Keratinocyte (primary cell): ENCODE measurements at regions not wholly inside any gene's neighbourhood (a gene's known extent, or its start where the extent isn't known, plus 50 kb on each side); places are given as distances from the start of the nearest gene placed in this dataset.

Experiments used
- DNase-seq: peaks from one replicate; pipeline ENCODE4 v3.0.0-alpha.2; 2011; ENCODE audit warnings: low read depth, missing footprints, low spot score
- FAIRE-seq: peaks from 2 replicates; lab custom pipeline; 2011; peaks lifted over from hg19 to GRCh38; lab: Jason Lieb, UNC
- H2AFZ ChIP-seq: 2 replicates; pipeline ENCODE4 v1.6.0; 2012; ENCODE audit warnings: low read length, control low read depth, inconsistent platforms; ENCODE audit not compliant: control insufficient read depth
- H3K27ac ChIP-seq: 2 replicates; pipeline ENCODE4 v1.5.1; 2011; ENCODE audit warnings: low read length; ENCODE audit not compliant: control insufficient read depth, insufficient read depth
- H3K27me3 ChIP-seq: 3 replicates; pipeline ENCODE4 v1.6.0; 2011; ENCODE audit warnings: low read length; ENCODE audit not compliant: control insufficient read depth, insufficient read depth; ENCODE audit errors: extremely low read depth
- H3K36me3 ChIP-seq, 2 experiments: 2 replicates in 1 of 2; 3 replicates in 1 of 2; pipeline ENCODE4 v1.5.1; 2011; ENCODE audit warnings: low read length in 2 of 2, mild to moderate bottlenecking in 1 of 2; ENCODE audit not compliant: control insufficient read depth in 2 of 2, insufficient read depth in 2 of 2; ENCODE audit errors: extremely low read depth in 1 of 2
- H3K4me1 ChIP-seq: 3 replicates; pipeline ENCODE4 v1.5.1; 2011; ENCODE audit warnings: low read length; ENCODE audit not compliant: control insufficient read depth, insufficient read depth; ENCODE audit errors: extremely low read depth
- H3K4me2 ChIP-seq: 3 replicates; pipeline ENCODE4 v1.6.0; 2011; ENCODE audit warnings: low read depth, low read length; ENCODE audit not compliant: control insufficient read depth, insufficient read depth; ENCODE audit errors: extremely low read depth
- H3K4me3 ChIP-seq, 3 experiments: fragments of 200-600 bp in 1 of 3; sonication (generic) in 1 of 3; 2 replicates in 2 of 3; 3 replicates in 1 of 3; pipeline ENCODE4 v1.5.1; 2011 to 2016; ENCODE audit warnings: low read length in 3 of 3, mild to moderate bottlenecking in 3 of 3, control low read depth in 2 of 3, inconsistent platforms in 1 of 3, low read depth in 1 of 3, mixed read lengths in 1 of 3, mixed run types in 1 of 3, moderate library complexity in 1 of 3; ENCODE audit not compliant: control insufficient read depth in 2 of 3, insufficient read depth in 2 of 3; ENCODE audit errors: extremely low read depth in 1 of 3
- H3K79me2 ChIP-seq: 2 replicates; pipeline ENCODE4 v1.6.0; 2012; ENCODE audit warnings: low read length; ENCODE audit not compliant: control insufficient read depth, insufficient read depth
- H3K9ac ChIP-seq: 3 replicates; pipeline ENCODE4 v1.6.0; 2011; ENCODE audit warnings: low read length; ENCODE audit not compliant: control insufficient read depth, insufficient read depth; ENCODE audit errors: extremely low read depth
- H3K9me1 ChIP-seq: 3 replicates; pipeline ENCODE4 v1.6.0; 2011; ENCODE audit warnings: low read length; ENCODE audit not compliant: control insufficient read depth, insufficient read depth; ENCODE audit errors: extremely low read depth
- H3K9me3 ChIP-seq: 2 replicates; pipeline ENCODE4 v1.5.1; 2012; ENCODE audit warnings: low read depth, low read length; ENCODE audit not compliant: control insufficient read depth
- H4K20me1 ChIP-seq: 3 replicates; pipeline ENCODE4 v1.6.0; 2011; ENCODE audit warnings: low read length; ENCODE audit not compliant: control insufficient read depth, insufficient read depth; ENCODE audit errors: extremely low read depth
- EZH2 ChIP-seq: IDR thresholded peaks from one replicate; pipeline ENCODE4 v1.6.1; 2012; ENCODE audit warnings: inconsistent platforms, mild to moderate bottlenecking, low read length, moderate library complexity
- dilution Hi-C: fragments of 300-500 bp; cut with MboI; formaldehyde crosslinking; loops from one replicate; pipeline ENCODE4 v1.7.0; 2020; ENCODE audit warnings: low sequenced_read_pairs; ENCODE audit not compliant: extremely low pct_ligation_motif_present
- TF ChIP-seq, protein P1 (sequence below), 3 experiments: IDR thresholded peaks in 1 of 3; conservative IDR thresholded peaks in 1 of 3; optimal IDR thresholded peaks in 1 of 3; 2 replicates in 2 of 3; 3 replicates in 1 of 3; pipeline versions ENCODE3 to v1.5.1; 2011; ENCODE audit warnings: low read length in 3 of 3, mild to moderate bottlenecking in 3 of 3, moderate library complexity in 2 of 3, control low read depth in 1 of 3, inconsistent platforms in 1 of 3; ENCODE audit not compliant: insufficient read depth in 2 of 3; ENCODE audit errors: extremely low read depth in 1 of 3

DNA sequence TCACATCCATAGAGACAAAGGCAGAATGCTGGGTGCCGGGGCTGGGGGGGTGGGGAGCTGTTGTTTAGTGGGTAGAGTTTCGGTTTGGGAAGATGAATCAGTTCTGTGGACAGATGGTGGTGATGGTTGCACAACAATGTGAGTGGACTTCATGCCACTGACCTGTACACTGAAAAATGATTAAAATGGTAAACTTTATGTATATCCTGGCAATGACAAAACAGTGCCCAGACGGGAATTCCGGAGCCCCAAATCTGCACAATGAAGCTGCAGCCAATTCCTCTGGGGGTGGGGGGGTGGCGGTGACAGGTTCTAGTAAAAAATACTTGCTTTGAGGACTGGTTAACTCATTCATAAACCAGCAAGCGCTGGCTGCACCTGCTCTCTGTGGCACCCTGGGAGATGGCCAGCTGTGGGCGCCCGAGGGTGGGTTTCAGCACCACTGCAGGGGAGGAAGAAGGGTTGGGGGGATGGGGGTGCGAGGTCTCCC, 81.8 kb upstream of the HPCAL1 start:
- Histone ChIP-seq H2AFZ (no peak overlapping the region), H3K4me3 (no peak overlapping the region), H3K27me3 (peaks cover 29% of the 10 kb centered on the region), H3K27ac (no peak overlapping the region), H3K4me1 (no peaks in the 10 kb centered on the region), H4K20me1 (no peaks in the 10 kb centered on the region), H3K9me1 (no peaks in the 10 kb centered on the region), H3K79me2 (no peaks in the 10 kb centered on the region), H3K36me3 (no peaks in the 10 kb centered on the region), H3K9ac (no peak overlapping the region), H3K9me3 (no peaks in the 10 kb centered on the region), H3K4me2 (no peak overlapping the region)
- DNase-seq (no peak), FAIRE-seq (no peak)
- no peak for TF ChIP-seq EZH2
- TF ChIP-seq, protein P1, sequence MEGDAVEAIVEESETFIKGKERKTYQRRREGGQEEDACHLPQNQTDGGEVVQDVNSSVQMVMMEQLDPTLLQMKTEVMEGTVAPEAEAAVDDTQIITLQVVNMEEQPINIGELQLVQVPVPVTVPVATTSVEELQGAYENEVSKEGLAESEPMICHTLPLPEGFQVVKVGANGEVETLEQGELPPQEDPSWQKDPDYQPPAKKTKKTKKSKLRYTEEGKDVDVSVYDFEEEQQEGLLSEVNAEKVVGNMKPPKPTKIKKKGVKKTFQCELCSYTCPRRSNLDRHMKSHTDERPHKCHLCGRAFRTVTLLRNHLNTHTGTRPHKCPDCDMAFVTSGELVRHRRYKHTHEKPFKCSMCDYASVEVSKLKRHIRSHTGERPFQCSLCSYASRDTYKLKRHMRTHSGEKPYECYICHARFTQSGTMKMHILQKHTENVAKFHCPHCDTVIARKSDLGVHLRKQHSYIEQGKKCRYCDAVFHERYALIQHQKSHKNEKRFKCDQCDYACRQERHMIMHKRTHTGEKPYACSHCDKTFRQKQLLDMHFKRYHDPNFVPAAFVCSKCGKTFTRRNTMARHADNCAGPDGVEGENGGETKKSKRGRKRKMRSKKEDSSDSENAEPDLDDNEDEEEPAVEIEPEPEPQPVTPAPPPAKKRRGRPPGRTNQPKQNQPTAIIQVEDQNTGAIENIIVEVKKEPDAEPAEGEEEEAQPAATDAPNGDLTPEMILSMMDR (optimal IDR thresholded peaks at IDR 0.05 in 1 of 3, IDR thresholded peaks at IDR 0.05 in 1 of 3, conservative IDR thresholded peaks at IDR 0.05 in 1 of 3; ENCODE audit: extremely low read depth in 1 of 3, insufficient read depth in 2 of 3, low read length in 3 of 3): no peak
- dilution Hi-C loops: no loop called here

DNA sequence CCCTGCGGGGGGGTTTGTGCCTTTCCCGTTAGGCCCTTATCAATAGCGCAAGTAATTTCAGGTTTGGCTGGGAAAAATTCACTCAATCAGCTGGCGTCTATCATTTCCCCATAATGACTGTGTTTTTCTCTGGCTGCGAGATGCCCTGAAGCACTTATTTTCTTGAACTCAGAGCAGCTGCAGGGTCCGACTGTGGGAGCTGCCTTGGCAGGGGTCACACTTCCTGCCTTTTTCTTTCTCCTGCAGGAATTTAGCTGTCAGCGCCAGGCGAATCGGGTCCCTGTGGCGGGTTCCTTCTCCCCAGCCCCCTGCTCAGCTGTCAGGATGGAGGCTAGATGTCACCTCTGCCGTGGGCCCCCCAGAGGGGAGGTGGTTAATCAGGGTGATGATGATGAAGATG, 81.3 kb upstream of the HPCAL1 start:
- Histone ChIP-seq H3K4me2 (no peak overlapping the region), H3K9me1 (no peaks in the 10 kb centered on the region), H3K27ac (no peak overlapping the region), H3K27me3 (peaks cover 32% of the 10 kb centered on the region), H3K36me3 (no peaks in the 10 kb centered on the region), H3K9me3 (no peaks in the 10 kb centered on the region), H3K9ac (no peak overlapping the region), H4K20me1 (no peaks in the 10 kb centered on the region), H3K4me1 (no peaks in the 10 kb centered on the region), H3K4me3 (no peak overlapping the region), H3K79me2 (no peaks in the 10 kb centered on the region), H2AFZ (no peak overlapping the region)
- TF ChIP-seq, protein P1 (optimal IDR thresholded peaks at IDR 0.05 in 1 of 3, IDR thresholded peaks at IDR 0.05 in 1 of 3, conservative IDR thresholded peaks at IDR 0.05 in 1 of 3; ENCODE audit: extremely low read depth in 1 of 3, insufficient read depth in 2 of 3, low read length in 3 of 3): no peak
- no peak for TF ChIP-seq EZH2
- DNase-seq (no peak), FAIRE-seq (no peak)
- dilution Hi-C loops: no loop called here
